GM19463 (cell line): ENCODE measurements at regions not wholly inside any gene's neighbourhood (a gene's known extent, or its start where the extent isn't known, plus 50 kb on each side); places are given as distances from the start of the nearest gene placed in this dataset.

Experiments
- ATAC-seq: cut with Tn5 transposase; IDR thresholded peaks from one replicate; pipeline ENCODE4 v1.9.1; 2021; ENCODE audit warnings: mild to moderate bottlenecking, moderate library complexity; ENCODE audit not compliant: unreplicated experiment

- no peak for ATAC-seq
These were observed 59.0 kb upstream of the PRR23E start for GRCh38 chr3:127133971-127134370.

GRCh38 chr3:127134466-127134865 lies 58.5 kb upstream of the PRR23E start:
- ATAC-seq = no peak

- ATAC-seq = no peak
These were observed 58.1 kb upstream of the PRR23E start for GRCh38 chr3:127134887-127135240.

- no peak for ATAC-seq
These were observed 57.5 kb upstream of the PRR23E start for GRCh38 chr3:127135241-127136023.

- no peak for ATAC-seq
These were observed 56.8 kb upstream of the PRR23E start for GRCh38 chr3:127136024-127136600.

GRCh38 chr3:127136706-127137105 lies 56.2 kb upstream of the PRR23E start:
- no peak for ATAC-seq

GRCh38 chr3:127137113-127137512 lies 55.8 kb upstream of the PRR23E start:
- ATAC-seq = no peak

GRCh38 chr3:127137757-127138536 lies 55.0 kb upstream of the PRR23E start:
- ATAC-seq = no peak

GRCh38 chr3:127139601-127140500 lies 53.1 kb upstream of the PRR23E start:
- ATAC-seq = no peak

GRCh38 chr3:127140501-127141460 lies 52.1 kb upstream of the PRR23E start:
- no peak for ATAC-seq

- ATAC-seq = no peak
These were observed 50.8 kb upstream of the PRR23E start for GRCh38 chr3:127141921-127142730.
